H9 (cell line): ENCODE measurements at regions not wholly inside any gene's neighbourhood (a gene's known extent, or its start where the extent isn't known, plus 50 kb on each side); places are given as distances from the start of the nearest gene placed in this dataset.

Experiments
- DNase-seq: peaks from one replicate; pipeline ENCODE4 v3.0.0-alpha.2; 2017
- H2AFZ ChIP-seq: one replicate; pipeline ENCODE4 v1.6.1; 2013; ENCODE audit warnings: mild to moderate bottlenecking, low read length, control low read depth, moderate library complexity
- H2AK5ac ChIP-seq: 2 replicates; pipeline ENCODE4 v1.6.1; 2013; ENCODE audit warnings: low read length, control low read depth, mixed read lengths; ENCODE audit not compliant: insufficient read length
- H2BK120ac ChIP-seq: one replicate; pipeline ENCODE4 v1.6.1; 2013; ENCODE audit warnings: low read depth, mild to moderate bottlenecking, low read length, control low read depth, inconsistent platforms; ENCODE audit not compliant: poor library complexity, severe bottlenecking
- H2BK12ac ChIP-seq: 2 replicates; pipeline ENCODE4 v1.6.1; 2013; ENCODE audit warnings: low read length, control low read depth, mixed read lengths, low read depth; ENCODE audit not compliant: insufficient read length
- H2BK15ac ChIP-seq: 2 replicates; pipeline ENCODE4 v1.6.1; 2013; ENCODE audit warnings: low read depth, low read length, control low read depth
- H2BK20ac ChIP-seq: one replicate; pipeline ENCODE4 v1.6.1; 2013; ENCODE audit warnings: low read depth, mild to moderate bottlenecking, low read length, control low read depth, inconsistent platforms; ENCODE audit not compliant: poor library complexity, severe bottlenecking
- H2BK5ac ChIP-seq: 2 replicates; pipeline ENCODE4 v1.6.1; 2013; ENCODE audit warnings: low read length, control low read depth, mixed read lengths; ENCODE audit not compliant: insufficient read length
- H3K14ac ChIP-seq: 2 replicates; pipeline ENCODE4 v1.6.1; 2013; ENCODE audit warnings: low read length, control low read depth; ENCODE audit not compliant: insufficient read depth
- H3K18ac ChIP-seq: 2 replicates; pipeline ENCODE4 v1.6.1; 2013; ENCODE audit warnings: low read depth, mild to moderate bottlenecking, mixed read lengths, low read length, control low read depth; ENCODE audit not compliant: insufficient read length
- H3K23ac ChIP-seq: 2 replicates; pipeline ENCODE4 v1.6.1; 2013; ENCODE audit warnings: low read length, control low read depth, mixed read lengths, low read depth; ENCODE audit not compliant: insufficient read length
- H3K23me2 ChIP-seq: 2 replicates; pipeline ENCODE4 v1.6.1; 2013; ENCODE audit warnings: low read depth, mild to moderate bottlenecking, mixed read lengths, low read length, control low read depth; ENCODE audit not compliant: insufficient read length, poor library complexity, severe bottlenecking
- H3K27ac ChIP-seq: 2 replicates; pipeline ENCODE4 v1.5.1; 2013; ENCODE audit warnings: low read length, control low read depth, mixed read lengths, low read depth; ENCODE audit not compliant: insufficient read length
- H3K27me3 ChIP-seq: 2 replicates; pipeline ENCODE4 v1.6.1; 2013; ENCODE audit warnings: low read length, control low read depth, inconsistent platforms; ENCODE audit not compliant: insufficient read depth
- H3K4ac ChIP-seq: 2 replicates; pipeline ENCODE4 v1.6.1; 2013; ENCODE audit warnings: low read depth, mild to moderate bottlenecking, control low read depth, inconsistent platforms, low read length, moderate library complexity
- H3K4me1 ChIP-seq: 2 replicates; pipeline ENCODE4 v1.6.1; 2013; ENCODE audit warnings: low read length, control low read depth, inconsistent platforms; ENCODE audit not compliant: insufficient read depth
- H3K4me2 ChIP-seq: 2 replicates; pipeline ENCODE4 v1.6.1; 2013; ENCODE audit warnings: low read length, control low read depth, mixed read lengths; ENCODE audit not compliant: insufficient read length, insufficient read depth
- H3K56ac ChIP-seq: 2 replicates; pipeline ENCODE4 v1.6.1; 2013; ENCODE audit warnings: low read depth, mild to moderate bottlenecking, mixed read lengths, low read length, control low read depth; ENCODE audit not compliant: insufficient read length
- H3K79me1 ChIP-seq: 2 replicates; pipeline ENCODE4 v1.6.1; 2013; ENCODE audit warnings: low read depth, mild to moderate bottlenecking, moderate library complexity, low read length, control low read depth, inconsistent platforms; ENCODE audit not compliant: insufficient read depth, poor library complexity, severe bottlenecking
- H3K79me2 ChIP-seq: 2 replicates; pipeline ENCODE4 v1.6.1; 2013; ENCODE audit warnings: low read length, control low read depth, inconsistent platforms; ENCODE audit not compliant: insufficient read depth
- H3K9ac ChIP-seq: 2 replicates; pipeline ENCODE4 v1.6.1; 2013; ENCODE audit warnings: low read length, control low read depth, mixed read lengths; ENCODE audit not compliant: insufficient read length; ENCODE audit errors: extremely low read depth
- H3K9me3 ChIP-seq: one replicate; pipeline ENCODE4 v1.6.1; 2013; ENCODE audit warnings: low read depth, low read length, inconsistent platforms; ENCODE audit not compliant: control insufficient read depth
- H3T11ph ChIP-seq: one replicate; pipeline ENCODE4 v1.6.1; 2013; ENCODE audit warnings: mild to moderate bottlenecking, low read length, control low read depth, inconsistent platforms
- H4K20me1 ChIP-seq: one replicate; pipeline ENCODE4 v1.6.1; 2013; ENCODE audit not compliant: control insufficient read depth, insufficient read length, insufficient read depth
- H4K5ac ChIP-seq: 2 replicates; pipeline ENCODE4 v1.6.1; 2013; ENCODE audit warnings: low read depth, mild to moderate bottlenecking, mixed read lengths, low read length, control low read depth; ENCODE audit not compliant: insufficient read length
- H4K8ac ChIP-seq: replicated peaks from 2 replicates; pipeline ENCODE4 v1.6.1; 2013; ENCODE audit warnings: low read length, control low read depth, mixed read lengths, low read depth; ENCODE audit not compliant: insufficient read length
- H4K91ac ChIP-seq: 2 replicates; pipeline ENCODE4 v1.6.1; 2013; ENCODE audit warnings: low read depth, mild to moderate bottlenecking, moderate library complexity, mixed read lengths, low read length, control low read depth; ENCODE audit not compliant: insufficient read length
- H3K27ac Mint-ChIP-seq, 3 experiments: 2 replicates in 2 of 3; 3 replicates in 1 of 3; pipeline ENCODE4 v1.8.0; 2020 to 2021; ENCODE audit warnings: mixed read lengths in 3 of 3, mild to moderate bottlenecking in 1 of 3, moderate library complexity in 1 of 3
- H3K27me3 Mint-ChIP-seq: 2 replicates; pipeline ENCODE4 v1.8.0; 2021; ENCODE audit warnings: low read depth, mild to moderate bottlenecking, moderate library complexity, mixed read lengths
- H3K36me3 Mint-ChIP-seq, 3 experiments: 2 replicates in 2 of 3; 3 replicates in 1 of 3; pipeline ENCODE4 v1.8.0; 2020 to 2021; ENCODE audit warnings: low read depth in 3 of 3, mixed read lengths in 3 of 3; ENCODE audit not compliant: insufficient read depth in 1 of 3
- H3K4me1 Mint-ChIP-seq, 2 experiments: 2 replicates each; pipeline ENCODE4 v1.8.0; 2020; ENCODE audit warnings: mixed read lengths in 2 of 2
- H3K4me3 Mint-ChIP-seq, 2 experiments: 2 replicates in 1 of 2; 3 replicates in 1 of 2; pipeline ENCODE4 v1.8.0; 2020 to 2021; ENCODE audit warnings: mild to moderate bottlenecking in 2 of 2, mixed read lengths in 2 of 2, moderate library complexity in 1 of 2
- H3K9me3 Mint-ChIP-seq, 2 experiments: 2 replicates in 1 of 2; 3 replicates in 1 of 2; pipeline ENCODE4 v1.8.0; 2020; ENCODE audit warnings: mild to moderate bottlenecking in 2 of 2, mixed read lengths in 2 of 2, moderate library complexity in 1 of 2
- CTCF ChIP-seq: fragments of 200-600 bp; sonication (generic); conservative IDR thresholded peaks from 3 replicates; pipeline ENCODE4 v1.8.0; 2021; ENCODE audit warnings: antibody characterized with exemption, mild to moderate bottlenecking
- WGBS: extraction: QIAGEN DNeasy Blood & Tissue Kit; methylation state at CpG from one replicate; pipeline ENCODE4 v1.1.7; 2013; ENCODE audit warnings: missing lambda C conversion rate, low lambda C conversion rate, mixed read lengths; ENCODE audit not compliant: insufficient read length; ENCODE audit errors: extremely low coverage; 5-methylcytosine and 5-hydroxymethylcytosine counted together

- peaks cover 29% of the 10 kb centered on the region in 2 experiments for H3K4me1 Mint-ChIP-seq
- H2AK5ac ChIP-seq = no peak overlapping the region
- H2BK20ac ChIP-seq = no peak overlapping the region
- H2BK15ac ChIP-seq = no peak overlapping the region
- no peak overlapping the region for H2AFZ ChIP-seq
- H4K8ac ChIP-seq = no peak overlapping the region
- no peak overlapping the region for H3K4ac ChIP-seq
- DNase-seq = no peak
- H3K27ac ChIP-seq = no peak overlapping the region
- H2BK5ac ChIP-seq = no peak overlapping the region
- H3K27me3 Mint-ChIP-seq = no peaks in the 10 kb centered on the region
- H3K9me3 ChIP-seq = no peaks in the 10 kb centered on the region
- H4K20me1 ChIP-seq = no peaks in the 10 kb centered on the region
- peaks cover 4% of the 10 kb centered on the region for H3K4me1 ChIP-seq
- H3K56ac ChIP-seq = no peak overlapping the region
- H3K79me1 ChIP-seq = no peaks in the 10 kb centered on the region
- H3K14ac ChIP-seq = no peak overlapping the region
- no peaks in the 10 kb centered on the region for H3K23me2 ChIP-seq
- no peak for TF ChIP-seq CTCF
- H3K4me2 ChIP-seq = no peak overlapping the region
- no peak overlapping the region for H3K4me3 Mint-ChIP-seq
- H3K36me3 Mint-ChIP-seq = no peaks in the 10 kb centered on the region
- no peaks in the 10 kb centered on the region for H3K9me3 Mint-ChIP-seq
- no peak overlapping the region for H4K5ac ChIP-seq
- H2BK120ac ChIP-seq = no peak overlapping the region
- H3K9ac ChIP-seq = no peak overlapping the region
- no peak overlapping the region for H3K23ac ChIP-seq
- H4K91ac ChIP-seq = no peak overlapping the region
- no CpG with 5 or more reads among the region's 2 CpGs for WGBS
- H3T11ph ChIP-seq = no peak overlapping the region
- no peak overlapping the region for H3K18ac ChIP-seq
- no peak overlapping the region for H3K27ac Mint-ChIP-seq
- H3K79me2 ChIP-seq = no peaks in the 10 kb centered on the region
- no peak overlapping the region for H2BK12ac ChIP-seq
- H3K27me3 ChIP-seq = no peaks in the 10 kb centered on the region
Observed at GRCh38 chr20:2238601-2239000, 57.2 kb upstream of the TGM3 start.
